Pons (tissue), 1 donor: ENCODE measurements at regions not wholly inside any gene's neighbourhood (a gene's known extent, or its start where the extent isn't known, plus 50 kb on each side); places are given as distances from the start of the nearest gene placed in this dataset.
"Not testable (repeated sequence)": the region's sequence is repeated elsewhere in the genome, so short reads cannot be mapped to it uniquely, and the experiment has no call there.

Experiments
- DNase-seq: peaks from one replicate; pipeline ENCODE4 v3.0.0-alpha.2; 2016; ENCODE audit warnings: low spot score

DNA sequence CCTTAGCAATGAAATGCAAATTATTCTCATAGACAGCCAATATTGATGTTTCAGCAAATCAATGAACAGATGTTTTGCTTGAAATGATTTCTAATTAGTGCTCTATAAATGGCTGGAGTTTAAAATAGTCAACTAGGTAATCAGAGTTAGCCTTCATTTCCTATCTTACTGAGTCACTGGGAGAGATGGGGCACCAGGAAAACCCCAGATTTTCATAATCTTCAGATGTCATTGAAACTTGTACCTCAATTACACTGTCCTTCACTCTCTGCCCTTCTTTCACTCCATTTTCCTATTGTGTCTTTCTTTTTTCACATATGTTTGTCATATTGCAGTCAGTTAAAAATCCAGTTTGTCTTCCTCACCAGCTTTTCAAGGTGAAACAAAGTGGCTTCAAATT, 92.7 kb downstream of the C12orf75 start:
- no peak for DNase-seq

DNA sequence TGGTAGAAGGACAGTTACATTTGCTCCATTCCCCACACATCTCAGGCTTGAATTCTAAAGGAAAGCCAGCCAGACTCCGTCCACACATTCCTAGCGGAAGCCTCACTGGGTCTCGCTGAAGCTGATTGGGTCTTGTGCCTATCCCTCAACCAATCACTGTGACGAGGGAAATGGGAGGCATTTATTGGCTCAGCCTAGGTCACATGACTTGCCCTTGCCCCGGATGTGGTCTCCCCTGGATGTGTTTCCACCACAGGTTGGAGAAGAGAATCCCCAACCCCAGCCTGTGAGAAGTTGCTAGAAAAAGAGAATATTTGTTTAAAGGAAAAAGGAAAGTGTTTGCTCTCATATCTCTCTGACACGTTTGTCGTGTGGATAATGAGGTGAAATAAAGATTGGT, 93.4 kb downstream of the C12orf75 start:
- DNase-seq = no peak

DNA sequence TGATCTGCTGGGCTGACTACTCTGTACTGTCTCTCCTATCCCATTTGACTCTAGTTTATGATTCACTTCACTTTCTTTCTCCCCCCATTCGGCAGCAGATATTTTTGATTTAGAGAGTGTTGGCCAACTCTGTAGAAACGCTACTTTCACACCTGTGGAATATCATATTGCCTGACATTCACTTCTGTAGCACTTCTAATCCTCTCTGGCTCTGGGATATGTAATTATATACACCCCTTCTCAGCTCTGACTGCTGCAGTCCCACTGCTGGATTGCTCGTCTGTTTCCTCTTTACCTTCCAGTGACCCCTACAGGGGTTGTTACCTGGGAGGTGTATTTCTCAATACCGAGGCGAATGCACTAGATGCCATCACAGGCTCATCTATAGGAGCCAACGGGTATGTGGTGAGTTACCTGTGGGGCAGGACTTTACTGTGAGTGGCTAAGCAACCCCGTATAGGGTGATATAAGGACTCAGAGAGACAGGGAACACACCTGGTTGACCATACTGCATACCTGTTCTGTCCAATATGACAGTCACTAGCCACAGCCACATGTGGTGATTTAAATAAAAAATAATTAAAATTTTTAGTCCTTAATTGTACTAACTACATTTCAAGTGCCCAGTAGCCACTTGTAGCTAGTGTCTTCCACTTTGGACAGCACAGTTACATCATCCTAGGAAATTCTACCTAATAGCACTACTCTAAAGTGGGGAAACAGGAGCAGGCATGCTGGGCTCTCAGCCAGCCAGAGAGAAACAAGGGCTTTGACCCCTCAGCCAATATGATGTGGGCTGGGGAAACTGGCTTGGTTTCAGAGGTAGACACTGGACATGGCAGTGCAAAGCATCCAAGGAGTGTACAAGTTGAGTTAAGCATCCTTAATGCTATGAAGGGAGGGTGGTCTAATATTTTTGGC, 95.0 kb downstream of the C12orf75 start:
- DNase-seq = no peak

DNA sequence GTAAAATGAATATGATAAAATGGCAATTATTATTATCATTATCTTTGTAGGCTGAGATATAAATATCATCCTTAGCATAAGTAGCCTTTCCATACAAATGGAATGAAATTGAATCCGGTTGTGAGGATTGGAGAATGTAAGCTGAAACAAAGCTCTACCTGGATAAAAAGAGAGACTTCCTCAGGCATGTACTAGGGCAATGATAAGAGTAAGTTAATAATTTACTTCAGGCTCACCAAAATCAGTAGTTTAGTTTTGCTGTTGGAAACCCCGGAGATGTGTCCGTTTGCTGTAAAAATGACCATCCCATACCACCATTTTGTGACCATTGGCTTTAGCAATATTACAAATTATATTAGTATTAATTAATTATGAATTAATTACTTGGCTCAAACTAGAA, 96.3 kb downstream of the C12orf75 start:
- DNase-seq = no peak

DNA sequence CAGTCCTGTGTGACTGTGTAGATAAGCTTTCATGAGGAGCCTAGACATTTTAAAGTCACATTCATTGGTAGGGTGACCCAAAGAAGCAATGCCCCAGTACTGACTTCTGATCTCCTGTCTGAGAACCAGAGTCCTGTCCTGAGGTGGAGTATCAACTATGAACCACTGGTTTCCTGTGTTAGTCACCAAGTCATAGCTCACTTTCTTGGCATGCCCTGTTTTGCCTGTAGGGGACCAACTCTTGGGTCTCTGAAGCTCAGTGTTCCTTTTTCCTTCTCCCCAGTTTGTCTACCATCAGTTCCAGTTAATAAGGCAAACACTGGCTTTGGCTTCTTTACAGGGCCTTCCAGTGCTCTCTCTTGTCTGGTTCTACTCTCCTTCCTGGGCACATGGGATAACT, 97.4 kb downstream of the C12orf75 start:
- DNase-seq = no peak

DNA sequence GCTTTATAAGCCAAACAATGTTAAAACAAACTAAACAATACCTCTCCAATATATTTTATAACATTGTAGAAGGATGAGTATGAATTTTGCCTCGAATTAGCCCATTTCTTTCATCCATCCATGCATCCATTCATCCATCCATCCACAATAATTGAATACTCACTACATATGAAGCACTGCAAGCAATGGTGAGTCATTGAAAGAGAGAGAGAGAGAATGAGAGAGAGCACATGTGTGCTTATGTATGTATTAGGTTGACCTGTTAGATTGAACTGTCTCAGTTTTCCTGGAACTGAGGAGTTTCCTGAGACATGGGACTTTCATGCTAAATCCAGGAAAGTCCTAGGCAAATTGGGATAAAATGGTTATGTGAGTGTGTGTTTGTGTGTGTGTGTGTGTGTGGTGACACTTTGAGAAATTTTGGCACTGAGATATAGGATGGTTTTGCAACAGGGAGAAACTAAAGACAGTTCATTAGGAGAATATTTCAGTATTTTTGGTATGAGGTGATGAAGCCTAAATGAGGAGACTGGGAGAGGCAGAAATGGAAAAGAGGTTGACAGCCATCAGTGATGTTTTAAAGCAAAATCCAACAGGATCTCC, 98.4 kb downstream of the C12orf75 start:
- DNase-seq = no peak

DNA sequence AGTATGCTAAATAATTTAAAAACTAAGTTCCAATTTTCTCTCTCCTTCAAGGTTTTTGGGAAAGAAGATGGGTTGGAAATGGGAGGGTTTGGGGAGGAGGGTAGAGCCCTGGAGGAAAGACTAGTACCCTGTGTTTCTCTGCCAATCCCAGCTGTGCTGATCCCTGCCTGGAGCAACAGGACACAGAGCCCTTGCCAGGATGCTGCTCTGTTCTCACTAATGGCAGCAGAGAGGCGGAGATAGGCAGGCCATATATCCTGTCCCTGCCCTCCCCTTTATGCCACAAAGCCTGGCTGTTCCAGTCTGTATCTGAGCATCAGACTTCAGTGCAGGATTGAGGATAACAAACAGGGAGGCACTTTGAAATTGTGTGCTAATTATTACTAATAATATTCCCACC, 99.0 kb downstream of the C12orf75 start:
- no peak for DNase-seq

DNA sequence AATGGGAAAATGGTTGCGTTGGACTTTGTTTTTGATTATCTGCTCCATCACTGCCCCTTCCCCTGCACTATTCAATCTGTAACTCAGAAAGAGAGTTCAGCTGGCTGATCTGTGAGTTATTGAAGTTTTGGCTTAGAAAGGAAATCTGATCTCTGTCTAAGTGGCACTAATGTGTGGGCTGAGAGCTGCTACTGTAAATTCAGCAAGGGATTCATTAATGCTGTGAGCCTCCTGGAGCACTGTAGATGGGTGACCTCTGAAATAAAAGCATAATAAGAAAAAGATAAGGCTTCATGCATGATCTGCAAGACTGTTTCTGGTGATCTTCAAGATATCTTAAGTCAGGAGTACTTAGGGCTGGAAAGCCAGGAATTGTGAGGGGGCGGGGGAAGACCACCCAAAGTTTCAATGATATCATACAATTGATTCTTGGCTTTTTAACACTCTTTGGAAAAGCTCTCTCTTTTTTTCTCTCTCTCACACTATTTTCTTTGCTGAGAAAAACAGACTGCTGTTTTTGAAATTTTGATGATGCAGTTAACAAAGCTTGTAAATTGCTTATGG, 101.1 kb downstream of the C12orf75 start:
- DNase-seq = no peak

DNA sequence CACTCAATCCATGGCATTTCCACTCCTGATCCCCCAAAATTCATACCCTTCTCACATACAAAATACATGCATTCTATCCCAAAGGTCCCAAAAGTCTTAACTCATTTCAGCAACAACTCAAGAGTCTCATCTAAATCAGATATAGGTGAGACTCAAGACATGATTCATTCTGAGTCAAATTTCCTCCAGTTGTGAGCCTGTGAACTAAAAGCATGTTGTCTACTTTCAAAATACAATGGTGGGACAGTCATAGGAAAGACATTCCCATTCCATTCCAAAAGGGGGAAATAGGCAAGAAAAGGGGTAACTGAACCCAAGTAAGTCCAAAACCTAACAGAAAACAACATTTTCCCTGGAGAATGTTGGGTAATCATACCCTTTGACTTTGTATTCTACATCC, 103.3 kb downstream of the C12orf75 start:
- no peak for DNase-seq

DNA sequence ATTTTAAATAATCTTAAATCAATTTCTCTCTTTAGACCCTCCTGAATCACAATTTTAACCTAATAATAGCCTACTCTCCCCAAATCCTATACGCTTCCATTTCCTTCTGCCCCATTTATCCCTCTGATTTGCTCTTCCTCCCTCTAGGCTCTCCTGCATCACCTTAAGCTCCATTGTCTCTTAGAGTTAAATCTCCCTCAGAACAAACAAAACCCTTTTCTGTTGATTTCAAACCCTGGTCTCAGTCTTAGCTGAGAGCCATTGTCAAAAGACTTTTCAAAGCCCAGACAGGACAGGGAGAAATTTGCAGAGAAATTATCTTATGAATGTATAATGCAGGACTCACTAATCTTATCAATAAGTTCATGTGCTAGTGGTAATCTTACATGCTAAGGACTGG, 106.1 kb downstream of the C12orf75 start:
- DNase-seq = no peak

DNA sequence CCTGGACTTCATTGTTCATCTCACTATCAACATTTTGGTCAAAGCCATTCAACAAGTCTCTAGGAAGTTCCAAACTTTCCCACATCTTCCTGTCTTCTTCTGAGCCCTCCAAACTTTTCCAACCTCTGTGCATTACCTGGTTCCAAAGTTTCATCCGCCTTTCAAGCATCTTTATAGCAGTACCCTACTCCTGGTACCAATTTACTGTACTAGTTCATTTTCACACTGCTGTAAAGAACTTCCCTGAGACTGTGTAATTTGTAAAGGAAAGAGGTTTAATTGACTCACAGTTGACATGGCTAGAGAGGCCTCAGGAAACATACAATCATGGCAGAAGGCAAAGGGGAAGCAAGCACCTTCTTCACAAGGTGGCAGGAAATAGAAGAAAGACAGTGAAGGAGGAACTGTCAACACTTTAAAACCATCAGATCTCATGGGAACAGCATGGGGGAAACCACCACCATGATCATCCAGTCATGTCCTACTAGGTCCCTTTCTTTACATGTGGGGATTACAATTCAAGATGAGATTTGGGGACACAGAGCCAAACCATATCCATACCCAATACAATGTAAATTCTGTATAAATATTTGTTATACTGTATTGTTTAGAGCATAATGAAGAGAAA, 109.7 kb downstream of the C12orf75 start:
- DNase-seq = no peak

DNA sequence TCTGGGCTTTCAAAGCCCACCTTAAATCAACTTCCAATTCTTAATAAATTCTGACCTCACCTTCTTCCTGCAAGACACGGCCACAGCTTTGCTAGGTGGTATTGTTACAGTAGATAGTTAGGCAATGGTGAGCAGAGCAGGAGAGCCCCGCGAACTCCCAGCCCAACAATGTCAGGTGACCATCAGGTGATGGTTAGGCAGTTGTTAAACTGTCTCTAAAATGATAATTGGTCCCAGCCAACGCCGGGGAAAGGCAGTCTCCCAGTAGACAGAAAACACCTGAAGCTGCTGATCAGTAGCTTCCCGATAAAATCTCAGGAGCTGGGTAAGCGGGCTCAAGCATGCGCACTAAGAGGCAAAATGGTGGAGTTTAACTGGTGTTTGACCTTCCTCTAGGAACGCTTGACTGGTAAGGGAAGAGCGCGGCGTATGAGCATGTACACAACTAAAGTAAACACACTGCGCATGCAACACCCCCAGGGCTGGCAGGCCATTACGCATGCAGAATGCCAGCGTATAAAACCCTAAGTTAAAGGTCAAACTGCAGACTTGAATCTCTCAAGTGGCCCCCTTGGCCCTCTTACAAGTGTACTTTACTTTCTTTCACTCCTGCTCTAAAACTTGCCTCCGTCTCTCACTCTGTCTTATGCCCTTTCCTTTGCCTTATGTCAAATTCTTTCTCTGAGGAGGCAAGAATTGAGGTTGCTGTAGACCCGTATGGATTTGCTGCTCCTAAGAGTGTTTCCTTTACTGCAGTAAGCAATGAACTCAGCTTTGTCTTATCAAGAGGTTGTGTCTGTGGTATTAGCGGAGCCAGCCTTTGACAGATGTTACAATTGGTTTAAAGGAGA, 113.5 kb downstream of the C12orf75 start:
- no peak for DNase-seq

DNA sequence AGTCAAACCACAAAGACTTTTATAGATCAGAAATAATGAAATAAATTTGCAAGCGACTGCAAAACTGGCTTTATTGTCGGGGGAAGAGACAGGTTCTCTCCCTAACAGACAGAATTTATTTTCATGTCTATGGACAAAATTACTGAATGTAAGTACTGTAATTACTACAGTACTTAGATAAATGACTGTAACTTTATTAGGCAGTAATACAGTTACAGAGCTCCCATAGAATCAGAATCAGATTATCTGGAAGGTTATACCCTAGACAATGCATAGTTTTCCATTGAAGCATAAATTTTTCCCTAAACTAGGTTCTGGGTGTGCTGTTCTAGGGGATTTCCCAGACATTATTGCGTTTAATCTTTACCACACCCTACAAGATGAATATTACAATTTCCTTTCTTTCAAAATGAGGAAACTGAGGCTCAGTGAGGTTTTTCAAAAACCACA, 114.2 kb downstream of the C12orf75 start:
- DNase-seq = no peak

DNA sequence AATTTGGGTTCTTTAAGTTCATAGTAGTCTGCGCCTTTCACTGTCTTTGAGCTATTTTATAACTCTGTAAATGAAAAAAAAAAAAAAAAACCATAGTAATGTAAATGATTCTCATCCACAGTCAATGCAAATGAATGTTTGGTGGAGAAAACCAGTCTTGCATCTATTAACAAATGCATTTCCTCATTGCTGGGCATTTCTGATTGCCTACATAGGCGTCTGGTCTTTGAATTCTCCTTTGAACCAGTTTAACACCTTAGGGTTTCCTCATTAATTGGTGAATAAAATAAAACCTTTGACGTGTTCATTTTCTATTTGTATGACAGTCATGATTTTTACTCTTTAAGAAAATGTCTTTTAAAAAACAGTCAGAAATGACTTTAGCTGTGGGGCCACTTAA, 114.8 kb downstream of the C12orf75 start:
- no peak for DNase-seq

DNA sequence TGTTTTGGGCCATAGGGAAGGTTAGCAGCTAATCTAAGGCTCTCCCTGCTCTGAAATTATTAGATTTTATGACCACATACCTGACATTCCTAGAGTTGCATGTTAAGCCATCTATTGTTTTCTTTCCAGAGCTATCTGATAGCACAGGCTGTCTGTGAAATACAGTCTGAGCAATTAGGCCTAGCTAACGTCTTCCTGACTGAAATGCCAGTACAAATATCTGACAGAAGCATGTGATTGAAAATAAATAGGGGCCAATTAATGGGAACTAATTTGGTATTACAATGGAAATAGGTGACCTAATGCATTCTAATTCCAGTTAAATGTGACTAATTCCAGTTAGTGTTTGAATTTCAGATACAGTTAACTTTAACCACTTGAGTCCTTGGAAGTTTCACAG, 115.2 kb downstream of the C12orf75 start:
- DNase-seq = no peak

DNA sequence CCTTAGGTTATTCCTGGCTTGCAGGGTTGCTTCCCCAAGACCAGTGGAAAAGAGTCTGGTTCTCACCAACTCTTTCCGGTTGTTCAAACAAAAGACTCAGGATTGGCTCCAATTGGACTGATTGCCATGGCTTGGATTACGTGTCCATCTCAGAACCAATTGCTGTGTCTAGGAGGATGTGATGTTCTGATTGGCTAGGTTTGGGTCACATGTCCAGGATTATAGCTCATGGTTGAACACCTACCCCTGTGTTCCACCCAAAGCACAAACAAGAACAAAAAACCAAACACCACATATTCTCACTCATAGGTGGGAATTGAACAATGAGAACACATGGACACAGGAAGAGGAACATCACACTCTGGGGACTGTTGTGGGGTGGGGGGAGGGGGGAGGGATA, 116.0 kb downstream of the C12orf75 start:
- DNase-seq = not testable (repeated sequence)

DNA sequence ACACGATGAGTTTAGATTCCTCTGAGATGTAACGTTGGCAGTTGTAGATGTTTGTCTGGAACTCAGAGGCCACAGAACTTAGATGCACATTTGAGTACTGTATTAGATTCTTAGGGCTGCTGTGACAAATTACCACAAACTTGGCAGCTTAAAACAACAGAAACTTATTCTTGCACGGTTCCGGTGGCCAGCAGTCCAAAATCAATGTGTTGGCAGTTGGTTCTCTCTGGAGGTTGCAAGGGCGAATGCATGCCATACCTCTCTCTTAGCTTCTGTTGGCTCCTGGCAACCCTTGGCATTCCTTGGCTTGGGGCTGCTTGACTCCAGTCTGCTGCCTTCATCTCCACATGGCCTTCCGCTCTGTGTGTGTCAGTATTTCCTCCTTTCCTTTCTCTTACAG, 118.9 kb downstream of the C12orf75 start:
- DNase-seq = no peak

DNA sequence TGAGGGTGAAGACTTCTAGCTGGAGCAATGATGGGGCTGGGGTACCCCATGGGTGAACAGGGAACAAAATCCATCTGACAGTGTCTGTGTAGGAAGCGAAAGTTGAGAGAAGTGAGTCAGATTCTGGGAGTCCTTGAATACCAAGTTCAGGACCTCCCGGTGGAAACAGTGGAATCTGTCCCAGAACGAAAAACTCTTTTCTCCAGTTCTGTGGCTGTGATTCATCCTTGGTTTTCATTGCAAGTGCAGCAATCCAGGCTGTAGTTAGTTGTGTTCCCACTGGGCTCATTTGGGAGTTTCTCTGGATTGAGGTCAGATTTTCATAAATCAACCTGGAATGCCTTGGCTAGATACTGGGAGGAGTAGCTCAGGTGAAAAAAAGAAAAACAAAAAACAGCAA, 120.7 kb downstream of the C12orf75 start:
- no peak for DNase-seq

DNA sequence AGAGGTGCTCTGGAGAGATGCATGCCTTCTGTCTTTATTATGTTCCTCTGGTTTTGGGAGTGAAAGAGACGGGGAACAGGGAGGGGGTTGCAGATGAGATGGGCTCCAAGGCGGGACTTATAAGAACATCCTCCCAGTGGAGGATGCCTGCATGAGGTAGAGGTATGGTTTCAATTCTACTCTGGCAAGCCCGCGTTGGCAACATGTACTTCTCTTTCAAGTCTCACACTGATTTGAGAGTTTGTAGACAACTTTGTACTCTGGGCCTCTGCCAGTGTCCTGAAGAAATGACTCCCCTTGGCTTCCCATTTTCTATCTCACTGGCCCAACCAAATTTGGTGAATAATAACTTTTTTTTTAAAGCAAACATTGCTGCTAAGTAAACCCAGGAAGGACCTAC, 121.3 kb downstream of the C12orf75 start:
- no peak for DNase-seq

DNA sequence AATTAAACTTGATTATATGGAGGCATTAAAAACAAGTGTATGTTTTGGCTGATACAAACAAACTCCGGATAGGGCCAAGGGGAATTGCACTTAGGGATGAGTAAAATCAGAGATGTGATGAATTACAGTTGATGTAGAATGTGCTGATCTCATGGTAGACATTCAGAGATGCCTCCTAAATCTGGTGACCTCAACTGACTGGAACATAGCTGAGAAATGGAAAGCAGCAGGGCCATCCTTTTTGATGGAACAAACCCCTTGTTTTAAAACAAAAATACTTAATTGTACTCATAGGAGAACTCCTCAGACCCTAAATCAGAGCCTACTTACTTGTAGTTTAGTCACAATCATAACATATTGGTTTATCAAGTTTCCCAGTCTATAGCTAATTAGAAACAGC, 122.8 kb downstream of the C12orf75 start:
- no peak for DNase-seq

DNA sequence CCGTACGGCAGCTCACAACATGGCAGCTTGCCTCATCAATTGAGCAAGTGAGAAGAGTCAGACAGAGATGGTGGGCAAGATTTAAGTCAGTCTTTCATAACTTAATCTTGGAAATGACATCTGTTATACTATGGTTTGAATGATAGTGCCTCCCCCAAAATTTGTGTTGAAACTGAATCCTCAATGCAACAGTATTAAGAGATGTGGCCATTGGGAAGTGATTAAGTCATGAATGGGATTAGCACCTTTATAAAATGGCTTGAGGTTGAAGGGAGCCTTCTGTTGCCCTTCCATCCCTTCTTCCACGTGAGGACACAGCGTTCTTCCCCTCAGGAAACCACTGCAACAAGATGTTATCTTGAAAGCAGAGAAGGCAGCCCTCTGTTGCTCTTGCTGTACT, 124.2 kb downstream of the C12orf75 start:
- DNase-seq = no peak

DNA sequence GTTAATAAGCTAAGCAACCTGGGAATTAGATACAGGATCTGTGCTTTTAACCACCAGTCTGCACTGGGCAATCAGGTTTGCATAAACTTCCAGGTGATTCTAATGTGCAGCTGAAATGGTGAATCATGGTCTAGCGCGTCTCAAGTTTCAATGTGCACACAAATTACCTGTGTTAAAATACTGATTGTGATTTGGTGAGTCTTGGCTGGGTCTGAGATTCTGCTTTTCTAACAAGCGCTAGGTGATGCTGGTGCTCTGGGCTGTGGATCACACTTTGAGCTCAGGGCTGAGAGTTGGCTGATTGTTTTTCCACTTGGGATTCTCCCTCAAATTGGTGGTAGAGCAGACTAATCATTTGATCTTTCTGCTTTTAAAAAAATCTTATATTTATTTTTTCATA, 124.8 kb downstream of the C12orf75 start:
- DNase-seq = no peak
